Neutrophil (primary cell): ENCODE measurements at regions not wholly inside any gene's neighbourhood (a gene's known extent, or its start where the extent isn't known, plus 50 kb on each side); places are given as distances from the start of the nearest gene placed in this dataset.

Experiments
- H3K27ac ChIP-seq: fragments of 200-600 bp; sonication (generic); 2 replicates; pipeline ENCODE4 v1.5.1; 2016; ENCODE audit warnings: mild to moderate bottlenecking, moderate library complexity
- H3K27me3 ChIP-seq: fragments of 200-600 bp; sonication (generic); 2 replicates; pipeline ENCODE4 v1.6.0; 2016; ENCODE audit warnings: mild to moderate bottlenecking
- H3K36me3 ChIP-seq: fragments of 200-600 bp; sonication (generic); 2 replicates; pipeline ENCODE4 v1.5.1; 2017
- H3K4me1 ChIP-seq, 2 experiments: fragments of 200-600 bp in 1 of 2; sonication (generic) in 1 of 2; 1 replicate in 1 of 2; 2 replicates in 1 of 2; pipeline versions ENCODE4 v1.5.1 to v1.6.1; 2013 to 2016; ENCODE audit warnings: low read depth in 1 of 2, low read length in 1 of 2, mild to moderate bottlenecking in 1 of 2, moderate library complexity in 1 of 2; ENCODE audit not compliant: control insufficient read depth in 1 of 2, insufficient read depth in 1 of 2
- H3K4me3 ChIP-seq, 2 experiments: fragments of 200-600 bp in 1 of 2; sonication (generic) in 1 of 2; 1 replicate in 1 of 2; 2 replicates in 1 of 2; pipeline ENCODE4 v1.5.1; 2013 to 2016; ENCODE audit warnings: low read depth in 1 of 2, low read length in 1 of 2, mild to moderate bottlenecking in 1 of 2, moderate library complexity in 1 of 2
- H3K9me3 ChIP-seq: fragments of 200-600 bp; sonication (generic); 2 replicates; pipeline ENCODE4 v1.5.1; 2016
- TF ChIP-seq, protein P1 (sequence below): fragments of 200-600 bp; sonication (generic); IDR thresholded peaks from 2 replicates; pipeline ENCODE4 v1.5.1; 2016; ENCODE audit warnings: antibody characterized with exemption

DNA sequence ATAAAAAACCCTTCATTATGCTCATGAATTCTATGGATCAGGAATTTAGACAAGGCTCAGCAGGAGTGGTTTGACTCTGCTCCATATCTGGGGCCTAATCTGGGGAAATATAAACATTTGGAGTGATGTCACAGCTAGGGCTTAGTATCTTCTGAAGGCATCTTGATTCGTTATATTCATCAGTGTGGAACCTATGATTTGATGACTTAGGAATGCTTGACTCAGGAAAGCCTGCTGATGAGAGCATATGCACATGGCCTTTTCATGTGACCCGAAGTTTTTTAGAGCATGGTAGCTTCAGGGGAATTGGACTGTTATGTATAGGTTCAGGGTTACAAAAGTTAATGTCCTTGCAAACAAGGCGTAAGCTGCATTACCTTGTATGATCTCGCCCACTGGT is 184.9 kb upstream of the LRRC3B start:
- no peaks in the 10 kb centered on the region for H3K9me3 ChIP-seq
- H3K4me1 ChIP-seq: no peaks in the 10 kb centered on the region
- TF ChIP-seq, protein P1, sequence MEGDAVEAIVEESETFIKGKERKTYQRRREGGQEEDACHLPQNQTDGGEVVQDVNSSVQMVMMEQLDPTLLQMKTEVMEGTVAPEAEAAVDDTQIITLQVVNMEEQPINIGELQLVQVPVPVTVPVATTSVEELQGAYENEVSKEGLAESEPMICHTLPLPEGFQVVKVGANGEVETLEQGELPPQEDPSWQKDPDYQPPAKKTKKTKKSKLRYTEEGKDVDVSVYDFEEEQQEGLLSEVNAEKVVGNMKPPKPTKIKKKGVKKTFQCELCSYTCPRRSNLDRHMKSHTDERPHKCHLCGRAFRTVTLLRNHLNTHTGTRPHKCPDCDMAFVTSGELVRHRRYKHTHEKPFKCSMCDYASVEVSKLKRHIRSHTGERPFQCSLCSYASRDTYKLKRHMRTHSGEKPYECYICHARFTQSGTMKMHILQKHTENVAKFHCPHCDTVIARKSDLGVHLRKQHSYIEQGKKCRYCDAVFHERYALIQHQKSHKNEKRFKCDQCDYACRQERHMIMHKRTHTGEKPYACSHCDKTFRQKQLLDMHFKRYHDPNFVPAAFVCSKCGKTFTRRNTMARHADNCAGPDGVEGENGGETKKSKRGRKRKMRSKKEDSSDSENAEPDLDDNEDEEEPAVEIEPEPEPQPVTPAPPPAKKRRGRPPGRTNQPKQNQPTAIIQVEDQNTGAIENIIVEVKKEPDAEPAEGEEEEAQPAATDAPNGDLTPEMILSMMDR: no peak
- no peak overlapping the region for H3K27ac ChIP-seq
- no peaks in the 10 kb centered on the region for H3K36me3 ChIP-seq
- no peaks in the 10 kb centered on the region for H3K27me3 ChIP-seq
- no peak overlapping the region for H3K4me3 ChIP-seq

DNA sequence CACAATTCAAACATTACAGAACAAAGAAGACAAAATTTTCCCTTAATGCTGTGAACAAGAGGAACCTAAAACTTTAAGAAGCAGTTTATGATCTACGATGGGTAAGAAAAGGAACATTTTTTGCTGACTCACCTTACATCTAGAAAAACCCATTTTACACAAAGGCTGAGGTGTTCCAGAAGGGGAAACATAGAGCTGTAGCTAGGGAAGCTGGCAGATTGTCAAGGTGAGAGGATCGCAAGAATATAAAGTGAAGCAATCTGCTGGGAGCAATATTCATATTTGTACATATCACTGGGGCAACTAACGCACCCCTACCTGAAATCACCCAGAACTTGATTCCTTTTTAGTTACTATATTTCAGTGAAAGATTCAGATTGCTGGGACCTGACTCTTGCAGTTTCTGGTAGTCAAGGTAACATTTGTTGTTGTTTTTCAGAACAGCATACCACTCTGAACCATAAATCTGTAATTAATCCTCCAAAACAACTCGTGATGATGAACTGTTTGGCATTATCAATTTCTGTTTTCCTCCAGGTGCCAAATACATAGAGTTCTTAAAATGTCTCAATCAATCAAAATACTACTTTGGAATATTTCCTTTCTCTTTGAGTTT is 184.1 kb upstream of the LRRC3B start:
- H3K27ac ChIP-seq: no peak overlapping the region
- no peak overlapping the region for H3K4me3 ChIP-seq
- H3K27me3 ChIP-seq: no peaks in the 10 kb centered on the region
- no peaks in the 10 kb centered on the region for H3K4me1 ChIP-seq
- TF ChIP-seq, protein P1: no peak
- H3K36me3 ChIP-seq: no peaks in the 10 kb centered on the region
- no peaks in the 10 kb centered on the region for H3K9me3 ChIP-seq

DNA sequence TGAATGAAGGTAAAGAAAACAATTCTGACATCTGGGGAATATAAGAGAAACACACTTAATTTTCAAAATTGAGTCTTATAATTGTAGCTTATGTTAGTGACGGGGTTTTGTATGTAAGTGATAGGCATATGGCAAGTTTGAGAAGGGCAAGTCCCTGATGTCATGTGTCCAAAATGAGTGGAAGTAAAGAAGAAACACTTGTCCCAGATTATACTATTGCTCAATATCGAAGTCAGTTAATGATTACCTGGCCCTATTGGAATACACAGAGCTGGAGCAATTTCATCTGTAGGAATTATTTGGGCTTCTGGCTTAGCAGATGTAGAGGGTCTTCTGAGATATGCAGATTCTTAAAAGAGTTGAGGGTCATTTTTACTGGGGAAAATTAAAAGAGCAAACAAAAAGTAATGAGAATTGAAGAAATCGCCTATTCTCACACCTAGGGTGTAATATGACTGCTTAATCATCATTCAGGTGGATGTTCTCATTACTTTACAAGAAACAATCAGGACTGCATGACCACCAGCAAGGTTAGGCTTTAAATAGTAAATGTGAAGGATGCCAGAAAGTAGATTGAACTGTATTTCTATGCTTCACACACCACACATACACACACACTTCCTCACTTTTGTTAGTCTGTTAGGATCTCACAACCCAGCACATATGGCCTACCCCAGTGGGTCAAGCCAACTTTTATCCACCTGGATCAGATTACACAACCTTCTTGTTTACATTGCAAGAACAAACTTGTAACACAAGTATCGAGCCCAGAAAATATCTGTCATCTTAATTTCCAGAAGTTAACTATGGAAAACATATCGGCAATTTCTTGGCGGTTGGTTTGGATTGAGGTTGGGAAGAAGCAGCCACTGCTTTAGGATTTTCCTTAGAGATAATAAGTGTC is 183.3 kb upstream of the LRRC3B start:
- no peaks in the 10 kb centered on the region for H3K9me3 ChIP-seq
- no peak overlapping the region for H3K4me3 ChIP-seq
- no peaks in the 10 kb centered on the region for H3K27me3 ChIP-seq
- TF ChIP-seq, protein P1: no peak
- H3K4me1 ChIP-seq: no peaks in the 10 kb centered on the region
- no peaks in the 10 kb centered on the region for H3K36me3 ChIP-seq
- no peak overlapping the region for H3K27ac ChIP-seq

DNA sequence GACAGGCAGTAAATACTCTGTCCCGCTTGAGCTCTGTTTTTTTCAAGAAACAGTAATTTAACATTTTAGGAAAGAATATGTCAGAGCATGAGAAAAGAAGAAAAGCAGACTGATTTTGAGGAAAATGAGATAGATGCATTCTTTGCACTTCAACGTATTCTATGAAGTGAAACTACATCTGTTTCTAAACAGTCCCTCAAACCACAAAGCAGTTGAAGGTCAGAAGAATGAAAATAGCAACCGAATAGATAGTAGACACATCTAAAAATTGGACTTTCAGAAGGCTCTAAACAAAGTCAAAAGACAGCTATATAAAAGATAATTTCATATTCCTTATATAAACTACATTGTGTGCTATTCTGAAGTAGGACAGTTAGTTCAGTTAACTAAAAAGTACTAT is 172.6 kb upstream of the LRRC3B start:
- TF ChIP-seq, protein P1: no peak
- H3K9me3 ChIP-seq: no peaks in the 10 kb centered on the region

DNA sequence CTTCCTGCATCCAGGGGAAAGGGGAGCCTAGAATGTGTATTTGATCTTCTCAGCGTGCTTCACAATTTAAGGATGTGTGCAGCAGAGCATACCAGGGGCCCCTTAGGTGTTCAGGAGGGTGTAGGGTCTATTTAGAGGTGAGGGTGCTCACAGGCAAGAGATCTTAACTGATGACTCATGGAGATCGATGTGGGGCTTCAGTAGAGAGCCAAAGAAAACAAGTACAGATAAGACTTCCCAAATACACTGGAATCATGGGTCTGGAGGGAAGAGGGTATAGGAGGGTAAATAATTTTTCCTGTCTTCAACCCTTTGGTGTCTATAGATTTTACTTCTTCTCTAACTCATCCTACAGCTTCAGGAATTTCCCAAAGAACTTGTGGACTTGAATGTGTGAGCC is 170.2 kb upstream of the LRRC3B start:
- Histone ChIP-seq H3K36me3 (no peaks in the 10 kb centered on the region), H3K4me1 (no peaks in the 10 kb centered on the region), H3K9me3 (no peaks in the 10 kb centered on the region), H3K4me3 (no peak overlapping the region), H3K27me3 (no peaks in the 10 kb centered on the region), H3K27ac (no peak overlapping the region)
- TF ChIP-seq, protein P1: no peak

More for the DNA sequence above, 172.6 kb upstream of the LRRC3B start:
- no peaks in the 10 kb centered on the region for H3K36me3 ChIP-seq
- H3K4me1 ChIP-seq: no peaks in the 10 kb centered on the region
- H3K27me3 ChIP-seq: no peaks in the 10 kb centered on the region
- no peak overlapping the region for H3K4me3 ChIP-seq
- H3K27ac ChIP-seq: no peak overlapping the region
